ENCODE measurements at regions not wholly inside any gene's neighbourhood (a gene's known extent, or its start where the extent isn't known, plus 50 kb on each side); places are given as distances from the start of the nearest gene placed in this dataset.

DNA sequence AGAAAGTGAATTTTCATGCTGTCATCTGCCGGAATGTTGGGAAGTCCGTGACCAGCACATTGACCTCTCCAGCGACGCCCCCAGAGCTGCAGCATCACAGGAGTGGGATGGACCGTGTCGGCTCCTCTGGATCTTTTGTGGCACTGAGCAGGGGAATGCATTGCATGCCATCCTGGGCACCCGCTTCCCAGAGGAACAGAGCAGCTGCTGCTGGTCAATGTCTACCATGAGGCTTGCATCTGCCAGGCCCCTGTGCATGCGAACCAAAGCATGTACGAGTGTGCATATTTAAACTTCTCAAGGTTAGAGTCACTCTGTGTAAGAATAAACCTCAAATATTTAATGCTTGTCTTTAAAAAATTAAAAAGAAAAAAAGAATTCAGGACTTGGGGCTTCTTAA, 414.8 kb downstream of the GADD45G start:
- DNase-seq (ENCODE audit: low read depth, low spot score) = no peak

DNA sequence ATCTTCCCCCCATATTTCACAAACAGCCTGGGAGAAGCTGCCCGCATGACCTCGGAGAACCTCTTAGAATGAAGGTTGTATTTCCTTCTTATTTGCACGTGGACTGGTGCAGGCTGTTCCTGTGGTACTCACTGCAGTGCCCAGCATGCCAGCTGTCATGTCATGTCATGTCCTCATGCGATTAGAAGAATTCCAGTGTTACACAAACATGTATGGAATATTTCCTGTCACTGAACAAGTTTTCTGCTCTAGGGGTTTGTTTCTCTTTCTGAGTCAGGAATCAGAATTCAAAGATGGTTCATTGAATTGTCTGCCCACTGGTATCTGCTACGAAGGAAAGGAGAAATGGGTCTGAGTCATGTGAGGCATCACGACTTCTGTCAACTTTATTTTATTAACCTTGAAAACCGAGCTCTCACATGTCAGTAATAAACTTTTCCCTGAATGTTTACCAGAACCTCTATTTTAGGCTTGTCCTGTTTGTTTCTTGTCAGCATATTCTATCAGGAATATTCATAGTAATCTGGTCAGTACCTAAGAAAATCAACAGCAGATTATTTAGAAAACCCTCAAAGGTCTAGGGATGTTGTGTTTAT, 415.6 kb downstream of the GADD45G start:
- no peak for DNase-seq (ENCODE audit: low read depth, low spot score)

DNA sequence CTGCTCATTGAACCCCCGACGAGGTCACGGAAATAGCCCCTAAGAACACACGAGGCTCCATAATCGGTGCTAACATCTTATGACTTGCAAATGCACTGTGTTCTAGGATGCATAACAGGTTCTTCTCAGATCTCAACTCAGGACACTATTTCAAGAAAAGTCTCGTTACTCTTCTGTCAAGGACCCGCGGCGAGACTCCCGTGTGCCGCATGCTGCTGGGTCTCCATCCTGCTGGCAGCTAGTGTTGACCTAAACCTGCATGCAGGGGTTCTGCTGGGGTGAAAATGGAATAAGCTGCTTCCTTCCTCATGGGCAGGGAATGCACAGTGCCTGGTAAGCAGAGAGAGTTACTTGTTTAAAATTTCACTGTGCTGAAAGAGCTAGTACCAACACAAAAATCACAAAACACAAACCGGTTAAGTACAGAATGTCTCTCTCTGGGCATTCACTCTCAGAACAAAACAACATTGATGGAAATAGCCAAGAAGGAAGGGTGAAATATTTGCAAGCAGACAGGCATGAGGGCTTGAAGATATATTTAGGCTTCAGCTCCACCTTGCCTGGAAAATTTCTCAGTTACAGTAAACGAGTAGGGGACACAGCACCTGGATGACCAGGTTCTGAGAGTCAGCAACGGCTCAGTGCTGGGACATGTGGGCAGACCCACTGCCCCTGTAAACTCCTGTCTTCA, 416.5 kb downstream of the GADD45G start:
- DNase-seq (ENCODE audit: low read depth, low spot score) = no peak

DNA sequence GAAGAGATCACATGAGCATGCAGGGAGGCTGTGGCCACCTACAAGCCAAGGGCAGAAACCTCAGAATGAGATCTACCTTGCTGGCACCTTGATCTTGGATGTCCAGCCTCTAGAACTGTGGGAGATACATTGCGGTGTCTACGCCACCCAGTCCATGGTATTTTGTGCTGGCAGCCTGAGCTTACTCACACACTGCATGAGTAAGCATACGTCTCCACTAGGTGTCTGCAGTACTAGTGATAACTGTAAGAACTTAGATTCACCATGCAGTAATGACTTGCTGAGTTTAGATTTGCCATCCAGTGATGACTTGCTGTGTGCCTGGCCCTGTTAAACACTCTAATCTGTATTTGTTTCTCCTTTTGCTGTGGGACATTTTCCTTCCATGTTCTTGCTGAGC, 417.7 kb downstream of the GADD45G start:
- DNase-seq (ENCODE audit: low read depth, low spot score) = no peak

DNA sequence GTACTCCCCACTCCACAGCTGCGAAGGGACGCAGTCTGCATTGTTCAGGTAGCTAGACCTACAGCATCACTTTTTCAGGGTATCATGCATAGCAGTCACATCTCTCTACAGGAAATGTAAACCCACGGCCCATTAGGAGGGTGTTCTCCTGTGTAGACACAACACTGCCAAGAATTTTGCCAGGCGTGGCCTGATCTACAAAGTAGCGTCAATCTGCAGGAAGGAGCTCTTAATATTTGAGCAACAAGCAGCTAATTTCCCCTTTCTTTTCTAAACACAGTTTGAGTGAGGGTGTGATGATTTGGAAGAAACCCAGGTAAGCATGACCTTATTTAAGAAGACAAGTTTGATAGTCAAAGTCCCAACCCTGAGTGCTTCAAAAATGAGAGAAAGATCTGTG, 419.0 kb downstream of the GADD45G start:
- no peak for DNase-seq (ENCODE audit: low read depth, low spot score)

DNA sequence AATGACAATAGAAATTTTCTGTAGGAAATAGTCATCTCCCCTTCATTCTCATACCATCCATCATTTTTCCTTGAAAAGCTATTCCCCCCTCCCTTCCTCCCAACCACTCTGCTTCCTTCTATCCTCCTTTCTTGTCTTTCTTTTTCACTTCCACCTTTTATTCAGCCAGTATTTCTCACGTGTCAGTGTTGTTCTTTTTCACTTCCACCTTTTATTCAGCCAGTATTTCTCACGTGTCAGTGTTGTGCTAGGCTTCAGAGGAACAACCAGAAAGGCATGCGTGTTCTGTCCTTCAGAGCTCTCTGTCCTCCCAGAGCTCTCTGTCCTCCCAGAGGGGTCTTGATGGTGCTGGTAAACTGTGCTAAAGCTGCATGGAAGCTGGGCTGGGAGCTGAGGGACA, 419.6 kb downstream of the GADD45G start:
- DNase-seq (ENCODE audit: low read depth, low spot score) = no peak

DNA sequence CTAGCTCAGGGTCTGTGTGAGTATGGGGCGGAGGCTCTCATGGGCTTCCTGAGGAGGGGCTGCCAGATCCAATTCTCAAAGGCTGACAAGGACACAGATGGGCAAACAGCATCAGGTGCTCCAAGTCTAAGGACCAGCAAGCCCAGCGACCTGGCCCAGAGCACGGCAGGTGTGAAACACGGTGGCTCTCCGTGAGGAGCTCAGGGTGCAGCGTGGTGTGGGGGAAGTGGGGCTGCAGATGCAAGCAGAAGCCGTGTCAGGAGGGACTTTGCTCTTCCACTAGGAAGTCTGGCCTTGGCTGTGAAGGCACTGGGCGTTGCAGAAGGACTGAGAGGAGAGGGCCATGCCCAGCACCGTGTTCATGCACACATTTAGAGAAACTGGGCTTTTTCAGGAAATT, 420.0 kb downstream of the GADD45G start:
- no peak for DNase-seq (ENCODE audit: low read depth, low spot score)

DNA sequence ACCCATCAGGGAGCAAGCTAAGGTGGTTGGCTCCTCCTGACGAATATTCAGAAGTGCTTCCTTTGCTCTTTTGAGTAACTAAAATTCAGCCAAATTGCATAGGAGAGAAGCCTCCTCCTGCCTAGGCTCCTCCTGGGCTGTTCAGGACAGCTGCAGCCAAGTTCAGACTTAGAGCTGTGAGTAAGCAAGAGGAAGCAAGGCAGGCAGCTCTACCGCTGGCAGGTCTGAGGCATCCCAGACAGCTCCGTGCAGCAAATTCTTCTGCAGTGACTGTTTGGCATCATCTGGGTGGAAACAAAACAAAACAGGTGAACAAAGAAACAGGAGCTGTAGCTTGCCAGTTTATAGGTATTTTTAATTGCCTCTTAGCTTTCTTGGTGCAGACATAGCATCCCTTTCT, 421.0 kb downstream of the GADD45G start:
- no peak for DNase-seq (ENCODE audit: low read depth, low spot score)

DNA sequence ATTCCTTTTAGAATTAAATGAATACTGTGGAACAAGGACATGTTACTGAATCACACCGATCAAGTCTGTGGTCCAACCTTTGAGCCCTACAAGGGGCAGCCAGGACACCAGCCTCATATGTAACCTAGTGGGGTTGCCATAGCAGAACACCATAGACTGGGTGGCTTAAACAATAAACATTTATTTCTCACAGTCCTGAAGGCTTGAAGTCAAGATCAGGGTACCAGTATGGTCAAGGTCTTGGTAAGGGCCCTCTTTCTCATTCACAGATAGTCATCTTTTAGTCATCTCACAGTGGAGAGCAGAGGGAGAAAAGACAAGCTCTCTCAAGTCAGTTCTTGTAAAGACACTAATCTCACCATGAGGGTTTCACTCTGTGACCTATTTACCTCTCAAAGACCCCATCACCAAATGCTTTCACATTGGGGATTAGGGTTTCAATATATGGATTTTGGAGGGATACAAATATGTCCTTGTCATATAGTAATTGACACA, 422.5 kb downstream of the GADD45G start:
- no peak for DNase-seq (ENCODE audit: low read depth, low spot score)

DNA sequence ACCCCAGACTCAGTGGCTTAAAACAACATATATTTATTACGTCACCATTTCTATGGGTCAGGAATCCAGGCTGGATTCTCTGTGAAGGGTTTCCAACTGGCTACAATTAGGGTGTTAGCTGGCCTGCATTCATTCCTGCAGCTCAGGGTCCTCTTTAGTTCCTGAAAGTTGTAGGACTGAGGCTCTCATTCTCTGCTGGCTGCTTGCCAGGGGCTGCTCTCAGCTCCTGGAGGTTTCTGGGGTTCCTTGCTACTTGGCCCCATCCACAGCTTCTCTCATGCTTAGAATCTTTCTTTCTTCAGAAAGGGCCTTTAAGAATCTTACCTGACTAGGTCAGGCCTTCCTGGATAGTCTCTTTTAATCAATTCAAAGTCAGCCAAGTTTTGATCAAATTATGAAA, 424.6 kb downstream of the GADD45G start:
- DNase-seq (ENCODE audit: low read depth, low spot score) = no peak

DNA sequence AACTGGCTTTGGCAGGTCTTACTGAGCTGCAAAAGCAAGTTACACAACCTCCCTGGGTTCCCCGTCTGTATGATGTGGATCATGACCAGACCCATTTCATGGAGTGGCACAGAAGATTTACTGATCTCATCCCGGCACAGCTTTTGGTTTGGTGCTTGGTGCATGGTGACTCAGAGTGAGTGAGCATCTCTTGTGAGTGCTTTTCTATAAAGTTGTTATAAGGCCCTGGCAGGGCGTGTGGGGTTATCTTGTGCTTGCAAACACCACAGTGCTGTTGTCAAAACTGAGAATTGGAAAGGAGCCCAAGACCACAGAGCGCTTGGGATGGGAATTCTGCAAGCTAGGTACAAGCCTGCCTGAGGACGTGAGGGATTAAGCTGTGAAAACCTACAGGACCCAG, 425.2 kb downstream of the GADD45G start:
- DNase-seq (ENCODE audit: low read depth, low spot score) = no peak

DNA sequence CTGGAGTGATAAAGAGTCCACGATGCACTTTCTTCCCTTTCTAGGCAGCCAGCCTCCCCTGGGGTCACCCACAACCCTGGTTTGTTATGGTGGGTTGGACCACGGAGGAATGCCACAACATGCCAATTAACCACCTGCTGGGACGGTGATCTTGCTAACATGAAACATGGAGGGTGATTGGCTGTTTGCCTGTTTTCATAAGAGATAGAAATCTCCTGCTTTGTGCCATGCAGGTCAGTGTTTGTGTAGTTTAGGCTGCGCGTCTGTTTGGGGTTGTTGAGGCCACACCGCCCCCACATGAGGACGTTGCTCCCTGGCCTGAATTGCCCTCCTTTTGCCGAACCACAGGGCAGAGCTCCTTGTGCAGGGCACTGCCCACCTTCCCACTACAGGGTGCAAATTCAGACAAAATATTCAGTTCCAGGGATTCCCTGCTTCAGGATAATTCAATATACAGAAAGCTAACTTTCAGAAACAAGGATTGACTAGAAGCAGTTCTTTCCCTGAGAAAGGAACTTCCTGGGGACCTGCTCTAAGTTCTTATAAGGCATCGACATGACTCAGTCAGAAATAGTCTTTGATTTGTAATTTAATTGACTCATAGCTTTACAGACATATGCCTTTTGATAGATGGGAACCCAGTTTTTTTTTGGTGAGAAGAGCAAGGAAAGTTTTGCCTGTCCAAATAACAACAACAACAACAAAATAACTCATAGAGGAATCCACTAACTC, 427.6 kb downstream of the GADD45G start:
- DNase-seq (ENCODE audit: low read depth, low spot score) = no peak

DNA sequence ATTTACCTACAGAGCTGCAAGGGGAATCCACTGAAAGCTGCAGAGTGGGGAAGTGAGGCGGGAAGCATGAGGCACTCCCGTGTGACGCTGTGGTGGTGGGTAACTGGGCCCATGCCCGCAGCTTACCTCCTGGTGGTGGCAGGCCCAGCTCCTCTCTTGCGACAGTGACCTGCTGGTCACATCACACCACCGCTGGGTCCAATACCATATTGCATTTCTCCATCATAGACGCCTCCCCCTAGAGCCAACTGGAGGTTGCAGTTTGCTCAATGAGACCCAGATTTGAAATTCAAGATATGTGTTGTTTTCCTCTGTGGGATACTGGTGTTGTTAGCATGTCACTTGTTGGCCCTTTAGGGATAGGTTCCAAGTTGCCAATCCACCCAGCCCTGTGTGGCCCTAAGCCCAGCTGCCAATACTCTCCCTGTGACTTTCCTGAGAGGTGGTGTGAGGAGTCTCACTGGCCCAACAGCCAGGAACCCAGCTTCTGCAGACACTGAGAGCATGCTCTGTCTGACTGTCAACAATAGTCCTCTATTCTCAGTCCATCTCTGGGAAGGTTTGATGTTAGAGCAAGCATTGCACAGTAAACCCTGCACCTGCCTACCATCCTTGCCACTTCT, 428.3 kb downstream of the GADD45G start:
- no peak for DNase-seq (ENCODE audit: low read depth, low spot score)

DNA sequence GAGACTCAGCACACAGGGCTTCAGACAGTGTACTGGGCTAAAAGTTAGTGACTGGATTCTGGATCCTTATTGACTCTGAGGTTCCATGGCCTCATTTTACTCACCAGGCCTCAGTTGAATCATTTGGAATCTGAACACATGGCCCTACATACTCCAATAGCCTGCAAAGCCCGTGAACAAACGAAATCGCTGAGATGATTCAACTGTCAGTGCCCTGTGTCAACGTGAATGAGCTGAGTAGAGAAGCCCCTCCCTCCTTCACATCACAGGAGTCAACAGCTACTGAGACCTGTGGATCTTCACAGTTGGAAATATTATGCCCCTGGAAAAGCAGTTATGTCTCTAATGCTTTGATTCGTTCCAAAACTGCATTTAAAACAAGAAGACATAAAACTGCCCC, 429.3 kb downstream of the GADD45G start:
- DNase-seq (ENCODE audit: low read depth, low spot score) = no peak

DNA sequence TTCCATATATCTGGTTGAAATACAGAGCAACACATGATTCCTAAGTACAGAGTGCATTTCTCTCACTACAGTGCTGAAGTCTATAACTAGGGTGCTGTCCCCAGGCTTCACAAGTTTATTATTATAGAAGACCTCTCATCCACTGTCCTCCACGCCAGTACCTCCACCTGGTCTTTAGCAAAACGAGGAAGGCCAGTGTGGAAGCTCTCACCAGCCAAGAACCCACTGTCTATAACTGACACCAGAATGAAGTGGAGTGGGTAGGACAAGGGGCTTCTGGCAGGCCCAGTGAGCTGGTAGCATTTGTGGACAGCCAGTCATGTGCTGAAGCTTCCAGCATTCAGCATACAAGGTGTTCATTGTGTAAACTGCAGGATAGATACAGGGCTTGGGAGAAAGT, 430.7 kb downstream of the GADD45G start:
- no peak for DNase-seq (ENCODE audit: low read depth, low spot score)

DNA sequence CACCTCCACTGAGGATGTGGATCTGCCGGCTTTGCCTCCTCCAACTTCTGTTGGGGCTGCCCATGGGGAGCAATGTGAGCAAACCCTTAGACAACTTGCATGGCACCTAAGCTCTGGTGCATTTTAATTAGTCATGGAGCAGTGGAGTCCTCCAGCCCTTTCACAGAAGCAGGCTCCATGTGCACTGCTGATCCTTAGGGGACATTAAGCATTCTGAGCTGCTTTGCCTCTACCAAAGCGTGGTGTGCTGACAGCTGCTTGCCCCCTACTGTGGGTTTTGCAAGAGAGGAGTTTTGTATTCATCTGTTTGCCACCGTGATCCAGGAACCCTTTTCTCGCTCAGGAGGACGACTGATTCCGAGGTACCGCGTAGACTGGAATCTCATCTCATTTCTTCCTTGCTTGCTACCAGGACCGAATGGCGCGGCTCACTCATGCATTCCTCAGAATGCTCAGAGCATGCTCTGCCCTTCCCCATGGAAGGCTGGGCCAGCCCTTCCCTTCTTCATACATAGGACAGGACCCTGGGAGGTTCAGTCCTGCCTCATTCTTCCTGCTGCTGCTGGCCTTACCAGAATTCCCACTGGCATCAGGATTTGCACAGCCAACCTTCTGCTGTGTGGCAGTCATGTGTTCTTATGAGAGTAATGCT, 432.5 kb downstream of the GADD45G start:
- no peak for DNase-seq (ENCODE audit: low read depth, low spot score)

DNA sequence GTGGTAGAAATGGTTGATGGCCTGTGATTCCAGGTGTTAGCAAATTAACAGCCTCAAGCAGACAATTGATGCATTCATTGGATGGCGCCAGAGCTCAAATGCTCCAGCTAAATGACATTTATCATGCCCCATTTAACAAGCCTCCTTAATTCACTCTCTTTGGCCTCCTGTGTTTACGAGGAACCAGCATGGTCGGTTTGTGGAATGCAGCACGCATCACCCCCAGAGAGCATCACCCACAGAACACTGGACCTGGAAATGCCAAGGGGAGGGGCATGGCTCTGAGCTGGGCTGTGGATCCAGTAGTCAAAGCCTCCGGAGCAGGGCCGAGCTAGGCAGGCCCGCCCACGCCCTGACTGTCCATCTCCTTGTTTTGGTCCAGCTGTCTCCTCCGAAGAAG, 434.0 kb downstream of the GADD45G start:
- DNase-seq (ENCODE audit: low read depth, low spot score) = no peak

DNA sequence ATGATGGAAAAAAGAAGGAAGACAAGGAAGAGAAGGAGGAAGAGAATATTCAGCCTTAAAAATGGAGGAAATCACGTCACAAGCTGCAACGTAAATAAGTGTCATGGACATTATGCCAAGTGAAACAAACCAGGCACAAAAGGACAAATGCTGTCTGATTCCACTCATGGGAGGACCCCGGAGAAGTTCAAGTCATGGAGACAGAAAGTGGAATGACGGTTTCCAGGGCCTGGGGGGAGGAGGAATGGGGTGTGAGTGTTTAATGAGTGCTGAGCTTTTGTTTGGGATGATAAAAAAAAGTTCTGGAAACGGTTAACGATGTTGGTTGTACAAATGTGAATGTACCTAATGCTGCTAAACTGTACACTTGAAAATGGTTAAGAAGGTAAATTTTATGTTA, 439.5 kb downstream of the GADD45G start:
- DNase-seq (ENCODE audit: low read depth, low spot score) = no peak

DNA sequence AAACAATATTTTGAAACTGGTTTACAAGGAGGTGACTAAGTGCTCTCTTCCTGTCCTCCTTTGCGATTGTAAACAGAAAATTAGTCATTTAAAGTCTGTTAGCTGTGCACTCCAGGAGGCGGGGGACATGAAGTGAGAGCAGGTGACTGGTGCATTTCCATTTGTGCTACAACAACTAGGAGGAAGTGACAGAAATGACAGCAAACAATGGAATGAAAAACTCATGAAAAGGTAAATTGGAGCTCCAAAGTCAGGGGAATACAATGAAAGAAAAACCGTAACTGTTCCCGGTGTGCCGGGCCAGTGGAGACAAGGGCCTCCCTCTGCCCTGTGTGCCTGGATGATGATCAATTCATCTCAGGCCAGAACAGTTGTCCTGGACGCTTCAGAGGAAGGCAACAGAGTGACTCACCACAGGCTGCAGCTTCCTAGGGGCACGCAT, 439.9 kb downstream of the GADD45G start:
- no peak for DNase-seq (ENCODE audit: low read depth, low spot score)

DNA sequence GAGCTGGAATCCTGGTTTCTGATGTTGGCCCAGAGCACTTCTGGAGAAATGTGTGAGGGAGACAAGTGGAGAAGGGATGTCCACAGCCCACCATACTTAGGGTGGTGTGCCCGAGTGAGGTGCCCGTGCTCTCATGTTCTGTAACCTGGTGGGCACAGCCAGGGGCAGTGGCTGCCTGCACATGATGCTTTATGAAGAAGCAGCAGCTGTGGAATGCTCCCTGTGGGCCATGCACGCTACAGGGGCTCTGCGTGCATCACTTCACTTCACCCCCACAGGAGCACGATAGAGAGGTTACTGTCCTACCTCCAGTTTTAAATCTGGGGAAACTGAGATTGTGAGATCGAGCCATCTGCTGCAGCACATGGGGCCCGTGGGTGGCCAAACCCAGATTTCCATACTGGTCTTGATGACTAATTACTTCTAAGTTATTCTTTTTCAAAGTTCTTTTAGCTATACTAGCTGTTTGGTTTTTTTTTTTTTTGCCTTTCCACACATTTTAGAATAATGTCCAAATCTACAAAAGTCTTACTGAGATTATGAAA, 441.6 kb downstream of the GADD45G start:
- DNase-seq (ENCODE audit: low read depth, low spot score) = no peak

DNA sequence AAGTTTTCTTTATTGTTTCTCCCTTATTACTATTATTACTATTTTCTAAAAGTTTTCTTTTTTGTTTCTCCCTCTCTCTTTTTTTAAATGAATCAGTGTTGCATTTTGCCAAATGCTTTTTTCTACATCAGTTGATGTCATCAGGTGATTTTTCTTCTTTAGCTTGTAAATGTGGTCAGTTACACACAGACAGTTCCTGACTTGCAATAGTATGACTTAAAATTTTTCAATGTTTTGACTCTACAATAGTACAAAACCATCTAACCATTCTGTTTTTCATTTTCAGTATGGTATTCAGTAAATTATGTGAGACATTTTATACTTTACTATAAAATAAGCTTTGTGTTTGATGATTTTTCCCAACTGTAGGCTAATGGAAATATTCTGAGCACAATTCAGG, 443.0 kb downstream of the GADD45G start:
- no peak for DNase-seq (ENCODE audit: low read depth, low spot score)

DNA sequence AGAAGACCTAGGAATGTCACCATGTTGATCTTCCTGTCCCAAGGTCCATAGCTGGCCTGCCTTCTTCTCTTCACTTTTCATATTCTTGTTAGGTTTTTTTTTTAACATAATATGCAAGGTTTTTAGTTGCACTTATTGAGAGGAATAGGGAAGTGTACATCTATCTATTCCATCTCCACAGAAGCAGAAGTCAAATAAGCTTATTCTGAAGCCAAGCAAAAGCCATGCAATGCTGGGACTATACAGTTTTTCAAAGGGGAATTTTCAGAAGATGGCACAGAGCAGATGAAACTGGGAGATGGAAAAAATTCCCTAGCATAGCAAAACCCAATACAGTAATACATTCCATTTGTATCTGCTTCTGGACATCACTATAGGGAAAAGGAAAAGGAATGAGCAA, 447.6 kb downstream of the GADD45G start:
- no peak for DNase-seq (ENCODE audit: low read depth, low spot score)
